OCI-LY7 (cell line): ENCODE measurements at regions not wholly inside any gene's neighbourhood (a gene's known extent, or its start where the extent isn't known, plus 50 kb on each side); places are given as distances from the start of the nearest gene placed in this dataset.

Experiments used
- BruUV-seq: library from RNA; stranded (reverse); fragments of 400-500 nt; replicated peaks from 2 replicates; lab custom pipeline; 2021; lab: Mats Ljungman, UMichigan
- CTCF ChIA-PET: fragments of 300-600 bp; sonication (Branson Sonifier 250); formaldehyde crosslinking; loops from one replicate; lab custom pipeline; 2022; ENCODE audit warnings: antibody characterized with exemption; ENCODE audit not compliant: unreplicated experiment; lab: Charles Lee
- POLR2A ChIA-PET: fragments of 300-600 bp; sonication (Branson Sonifier 250); formaldehyde crosslinking; loops from one replicate; lab custom pipeline; 2022; ENCODE audit warnings: antibody characterized with exemption; lab: Charles Lee
- DNase-seq: peaks from one replicate; pipeline ENCODE4 v3.0.0-alpha.2; 2015; ENCODE audit warnings: low spot score
- H2AFZ ChIP-seq: fragments of 200-600 bp; sonication (generic), shearing (Covaris generic); 2 replicates; pipeline ENCODE4 v1.6.1; 2014; ENCODE audit warnings: mild to moderate bottlenecking, antibody characterized with exemption, low read length, moderate library complexity
- H3K27ac ChIP-seq: fragments of 200-600 bp; sonication (generic); 2 replicates; pipeline ENCODE4 v1.5.1; 2014; ENCODE audit warnings: mixed run types, low read depth, mild to moderate bottlenecking, moderate library complexity, low read length, inconsistent platforms; ENCODE audit not compliant: poor library complexity, severe bottlenecking
- H3K36me3 ChIP-seq: fragments of 200-600 bp; sonication (generic); 2 replicates; pipeline ENCODE4 v1.6.1; 2014; ENCODE audit warnings: mild to moderate bottlenecking, antibody characterized with exemption, low read length, moderate library complexity, mixed read lengths; ENCODE audit not compliant: insufficient read depth
- H3K4me1 ChIP-seq: fragments of 200-600 bp; sonication (generic); 2 replicates; pipeline ENCODE4 v1.5.1; 2014; ENCODE audit warnings: mild to moderate bottlenecking, low read length; ENCODE audit not compliant: insufficient read depth, poor library complexity, severe bottlenecking
- H3K4me2 ChIP-seq: fragments of 200-600 bp; sonication (generic); 2 replicates; pipeline ENCODE4 v1.6.1; 2014; ENCODE audit warnings: mild to moderate bottlenecking, low read length
- H3K4me3 ChIP-seq: fragments of 200-600 bp; sonication (generic); 2 replicates; pipeline ENCODE4 v1.5.1; 2014; ENCODE audit warnings: mild to moderate bottlenecking, low read depth, low read length; ENCODE audit not compliant: poor library complexity, severe bottlenecking
- H3K79me2 ChIP-seq: fragments of 200-600 bp; sonication (generic); 2 replicates; pipeline ENCODE4 v1.6.1; 2016; ENCODE audit warnings: low read depth, mild to moderate bottlenecking, low read length, moderate library complexity, mixed read lengths; ENCODE audit not compliant: insufficient read depth
- H3K9me2 ChIP-seq: fragments of 200-600 bp; sonication (generic); 2 replicates; pipeline ENCODE4 v1.6.1; 2016; ENCODE audit warnings: mild to moderate bottlenecking, low read length, mixed read lengths; ENCODE audit not compliant: insufficient read depth
- H3K9me3 ChIP-seq: fragments of 200-600 bp; sonication (generic); 2 replicates; pipeline ENCODE4 v1.6.1; 2014; ENCODE audit warnings: mild to moderate bottlenecking, mixed run types, low read length, mixed read lengths
- H4K20me1 ChIP-seq: fragments of 200-600 bp; sonication (generic); 2 replicates; pipeline ENCODE4 v1.6.1; 2014; ENCODE audit warnings: mild to moderate bottlenecking, antibody characterized with exemption, low read length, moderate library complexity, mixed read lengths; ENCODE audit not compliant: insufficient read depth
- EZH2phosphoT487 ChIP-seq: fragments of 200-600 bp; sonication (generic); IDR thresholded peaks from 2 replicates; pipeline ENCODE4 v1.6.1; 2018; ENCODE audit warnings: low read depth, borderline replicate concordance, mild to moderate bottlenecking, mixed run types, antibody characterized with exemption, low read length, moderate library complexity, mixed read lengths
- intact Hi-C: fragments of 100-400 bp; cut with micrococcal nuclease; formaldehyde crosslinking; loops from one replicate; pipeline ENCODE4 v1.10.0; 2022; ENCODE audit not compliant: unreplicated experiment
- TF ChIP-seq, protein P1 (sequence below): fragments of 200-600 bp; sonication (generic); conservative IDR thresholded peaks from 2 replicates; pipeline ENCODE4 v1.5.1; 2014; ENCODE audit warnings: mild to moderate bottlenecking, antibody characterized with exemption, low read length, moderate library complexity, mixed read lengths

DNA sequence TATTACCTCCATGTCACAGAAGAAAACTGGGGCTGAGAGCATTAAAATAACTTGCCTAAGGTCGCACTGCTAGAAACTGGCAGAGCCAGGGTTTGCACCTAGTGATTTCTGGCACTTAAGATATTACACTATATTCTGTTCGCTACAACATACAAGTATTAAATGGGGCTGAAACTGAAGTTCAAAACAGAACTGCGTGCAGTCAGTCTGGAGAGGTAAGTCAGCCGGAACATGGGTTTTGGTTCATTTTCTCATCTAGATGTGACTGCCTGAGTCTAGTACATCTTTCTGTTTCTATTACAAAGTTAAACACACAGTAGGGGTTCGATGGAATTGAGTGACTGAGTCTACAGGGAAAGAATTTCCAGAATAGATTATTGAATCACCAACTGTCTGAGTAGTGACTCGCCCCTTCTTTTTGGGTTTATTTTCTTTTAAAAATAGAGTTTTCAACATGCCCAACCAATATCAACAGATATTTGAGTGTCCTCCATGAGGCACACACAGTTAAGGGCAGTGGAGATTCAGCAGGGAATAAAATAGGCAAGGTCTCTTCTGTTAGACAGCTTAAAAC lies 150.8 kb downstream of the RNF152 start:
- Histone ChIP-seq H3K36me3 (no peaks in the 10 kb centered on the region), H2AFZ (no peak overlapping the region), H3K4me1 (no peaks in the 10 kb centered on the region), H3K9me3 (no peaks in the 10 kb centered on the region), H3K9me2 (no peaks in the 10 kb centered on the region), H3K4me2 (no peak overlapping the region), H3K27ac (no peak overlapping the region), H3K79me2 (no peaks in the 10 kb centered on the region), H3K4me3 (no peak overlapping the region), H4K20me1 (no peaks in the 10 kb centered on the region)
- DNase-seq: no peak
- no peak for TF ChIP-seq EZH2phosphoT487
- TF ChIP-seq, protein P1, sequence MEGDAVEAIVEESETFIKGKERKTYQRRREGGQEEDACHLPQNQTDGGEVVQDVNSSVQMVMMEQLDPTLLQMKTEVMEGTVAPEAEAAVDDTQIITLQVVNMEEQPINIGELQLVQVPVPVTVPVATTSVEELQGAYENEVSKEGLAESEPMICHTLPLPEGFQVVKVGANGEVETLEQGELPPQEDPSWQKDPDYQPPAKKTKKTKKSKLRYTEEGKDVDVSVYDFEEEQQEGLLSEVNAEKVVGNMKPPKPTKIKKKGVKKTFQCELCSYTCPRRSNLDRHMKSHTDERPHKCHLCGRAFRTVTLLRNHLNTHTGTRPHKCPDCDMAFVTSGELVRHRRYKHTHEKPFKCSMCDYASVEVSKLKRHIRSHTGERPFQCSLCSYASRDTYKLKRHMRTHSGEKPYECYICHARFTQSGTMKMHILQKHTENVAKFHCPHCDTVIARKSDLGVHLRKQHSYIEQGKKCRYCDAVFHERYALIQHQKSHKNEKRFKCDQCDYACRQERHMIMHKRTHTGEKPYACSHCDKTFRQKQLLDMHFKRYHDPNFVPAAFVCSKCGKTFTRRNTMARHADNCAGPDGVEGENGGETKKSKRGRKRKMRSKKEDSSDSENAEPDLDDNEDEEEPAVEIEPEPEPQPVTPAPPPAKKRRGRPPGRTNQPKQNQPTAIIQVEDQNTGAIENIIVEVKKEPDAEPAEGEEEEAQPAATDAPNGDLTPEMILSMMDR: no peak
- intact Hi-C loops: no loop called here
- POLR2A ChIA-PET: no interaction called here
- CTCF ChIA-PET: no interaction called here
- no TSS peak for BruUV-seq

DNA sequence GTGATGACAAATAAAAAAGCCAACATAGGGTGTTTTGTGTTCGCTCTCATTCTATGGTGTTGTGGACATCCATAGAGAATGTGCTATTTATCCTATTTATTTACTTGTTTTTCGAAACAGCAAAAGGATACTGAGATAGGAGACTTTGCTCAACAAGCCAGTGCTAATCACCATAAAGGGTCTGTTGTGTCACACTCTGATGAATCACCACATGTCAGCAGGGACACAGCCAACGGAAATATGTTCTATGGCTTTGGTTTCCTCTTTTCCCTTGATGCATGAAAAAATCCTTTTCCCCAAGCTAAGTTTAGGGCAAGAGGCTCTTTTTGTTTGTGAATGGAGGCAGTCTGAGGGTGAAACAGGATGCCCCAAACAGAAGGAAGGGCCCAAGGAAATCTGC lies 154.3 kb downstream of the RNF152 start:
- ChIA-PET POLR2A (no interaction called here), CTCF (no interaction called here)
- Histone ChIP-seq H2AFZ (no peak overlapping the region), H3K36me3 (no peaks in the 10 kb centered on the region), H3K4me2 (no peak overlapping the region), H3K9me2 (no peaks in the 10 kb centered on the region), H3K9me3 (no peaks in the 10 kb centered on the region), H3K4me3 (no peak overlapping the region), H3K4me1 (no peaks in the 10 kb centered on the region), H4K20me1 (no peaks in the 10 kb centered on the region), H3K27ac (no peak overlapping the region), H3K79me2 (no peaks in the 10 kb centered on the region)
- DNase-seq: no peak
- TF ChIP-seq, protein P1: no peak
- no peak for TF ChIP-seq EZH2phosphoT487
- no TSS peak for BruUV-seq
- intact Hi-C loops: no loop called here

DNA sequence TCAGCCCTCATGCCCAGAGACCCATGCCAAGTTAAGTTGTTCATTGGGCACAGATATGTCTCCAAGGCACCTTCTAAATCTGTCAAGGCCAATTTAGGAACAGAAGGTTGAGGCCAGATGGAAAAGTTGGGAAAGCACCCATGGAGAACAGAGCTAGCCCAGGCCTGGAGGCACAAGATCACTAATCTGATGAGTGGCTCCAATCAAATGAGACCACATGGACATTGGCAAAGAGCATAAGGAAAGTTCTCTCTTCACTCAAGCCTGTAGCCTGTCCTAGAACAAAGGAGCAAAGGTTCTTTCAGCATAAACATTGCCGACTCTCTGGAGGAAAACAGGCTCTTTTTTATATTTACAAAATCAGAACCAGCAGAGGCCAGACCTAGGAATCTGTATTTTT lies 154.8 kb downstream of the RNF152 start:
- no TSS peak for BruUV-seq

More for the DNA sequence above, 154.8 kb downstream of the RNF152 start:
- no peaks in the 10 kb centered on the region for H3K4me1 ChIP-seq
- no peaks in the 10 kb centered on the region for H3K9me2 ChIP-seq
- no peak overlapping the region for H3K4me3 ChIP-seq
- H3K27ac ChIP-seq: no peak overlapping the region
- H3K36me3 ChIP-seq: no peaks in the 10 kb centered on the region
- ChIA-PET POLR2A (no interaction called here), CTCF (no interaction called here)
- no peaks in the 10 kb centered on the region for H3K79me2 ChIP-seq
- no peak overlapping the region for H3K4me2 ChIP-seq
- H3K9me3 ChIP-seq: no peaks in the 10 kb centered on the region
- no peak for TF ChIP-seq EZH2phosphoT487
- TF ChIP-seq, protein P1: no peak
- H2AFZ ChIP-seq: no peak overlapping the region
- no peak for DNase-seq
- intact Hi-C loops: no loop called here
- H4K20me1 ChIP-seq: no peaks in the 10 kb centered on the region
